Fibroblast of villous mesenchyme (primary cell): ENCODE measurements at regions not wholly inside any gene's neighbourhood (a gene's known extent, or its start where the extent isn't known, plus 50 kb on each side); places are given as distances from the start of the nearest gene placed in this dataset.
A peak's percentile ranks its signal among the peaks of the same experiment; 100 is the strongest.
"Not testable (repeated sequence)": the region's sequence is repeated elsewhere in the genome, so short reads cannot be mapped to it uniquely, and the experiment has no call there.

Experiments used
- DNase-seq: peaks from one replicate; pipeline ENCODE4 v3.0.0-alpha.2; 2010; ENCODE audit warnings: low read depth
- H3K4me3 ChIP-seq: 2 replicates; pipeline ENCODE4 v1.5.1; 2011; ENCODE audit warnings: low read depth, mild to moderate bottlenecking, low read length
- TF ChIP-seq, protein P1 (sequence below): IDR thresholded peaks from 2 replicates; pipeline ENCODE4 v1.5.1; 2012; ENCODE audit warnings: low read depth, mild to moderate bottlenecking, low read length; ENCODE audit not compliant: insufficient read depth

DNA sequence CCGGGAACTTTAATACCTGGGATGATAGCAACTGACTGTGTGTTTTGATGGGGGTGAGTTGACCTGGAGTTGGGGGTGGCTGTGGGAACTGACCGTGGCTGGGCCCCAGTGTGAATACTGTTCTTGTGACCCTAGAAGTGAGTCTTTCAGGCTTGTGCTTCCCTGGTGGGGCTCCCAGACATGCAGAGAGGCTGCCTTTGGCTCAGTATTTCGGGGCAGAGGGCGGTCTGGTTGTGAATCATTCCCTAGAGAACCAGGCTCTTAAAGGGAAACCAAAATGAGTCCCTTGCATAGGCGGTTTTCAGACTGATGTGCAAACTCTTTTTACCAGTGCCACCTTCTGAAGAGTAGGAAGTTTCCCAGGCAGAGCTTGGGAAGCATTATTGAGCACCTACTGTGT, 132.1 kb downstream of the MACROH2A1 start:
- H3K4me3 ChIP-seq = no peak overlapping the region
- DNase-seq = peak; percentile 74
- TF ChIP-seq, protein P1, sequence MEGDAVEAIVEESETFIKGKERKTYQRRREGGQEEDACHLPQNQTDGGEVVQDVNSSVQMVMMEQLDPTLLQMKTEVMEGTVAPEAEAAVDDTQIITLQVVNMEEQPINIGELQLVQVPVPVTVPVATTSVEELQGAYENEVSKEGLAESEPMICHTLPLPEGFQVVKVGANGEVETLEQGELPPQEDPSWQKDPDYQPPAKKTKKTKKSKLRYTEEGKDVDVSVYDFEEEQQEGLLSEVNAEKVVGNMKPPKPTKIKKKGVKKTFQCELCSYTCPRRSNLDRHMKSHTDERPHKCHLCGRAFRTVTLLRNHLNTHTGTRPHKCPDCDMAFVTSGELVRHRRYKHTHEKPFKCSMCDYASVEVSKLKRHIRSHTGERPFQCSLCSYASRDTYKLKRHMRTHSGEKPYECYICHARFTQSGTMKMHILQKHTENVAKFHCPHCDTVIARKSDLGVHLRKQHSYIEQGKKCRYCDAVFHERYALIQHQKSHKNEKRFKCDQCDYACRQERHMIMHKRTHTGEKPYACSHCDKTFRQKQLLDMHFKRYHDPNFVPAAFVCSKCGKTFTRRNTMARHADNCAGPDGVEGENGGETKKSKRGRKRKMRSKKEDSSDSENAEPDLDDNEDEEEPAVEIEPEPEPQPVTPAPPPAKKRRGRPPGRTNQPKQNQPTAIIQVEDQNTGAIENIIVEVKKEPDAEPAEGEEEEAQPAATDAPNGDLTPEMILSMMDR = no peak

DNA sequence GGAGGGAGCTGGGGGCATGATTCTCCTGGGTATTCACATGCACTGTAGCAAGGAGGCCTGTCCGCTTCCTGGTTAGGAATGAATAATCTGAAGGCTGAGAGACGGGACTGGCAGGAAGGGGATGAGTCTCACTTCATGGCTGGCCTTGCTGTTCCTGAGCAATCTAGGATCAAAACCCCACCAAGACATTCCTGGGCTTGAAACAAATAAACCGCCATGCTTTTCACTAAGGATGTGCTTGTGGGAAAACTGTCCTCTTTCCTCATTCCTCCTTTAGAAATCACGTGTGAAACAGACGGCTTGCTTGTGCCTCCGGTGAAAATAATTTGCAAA, 132.8 kb downstream of the MACROH2A1 start:
- no peak overlapping the region for H3K4me3 ChIP-seq
- DNase-seq = peak; percentile 41
- TF ChIP-seq, protein P1 = no peak

DNA sequence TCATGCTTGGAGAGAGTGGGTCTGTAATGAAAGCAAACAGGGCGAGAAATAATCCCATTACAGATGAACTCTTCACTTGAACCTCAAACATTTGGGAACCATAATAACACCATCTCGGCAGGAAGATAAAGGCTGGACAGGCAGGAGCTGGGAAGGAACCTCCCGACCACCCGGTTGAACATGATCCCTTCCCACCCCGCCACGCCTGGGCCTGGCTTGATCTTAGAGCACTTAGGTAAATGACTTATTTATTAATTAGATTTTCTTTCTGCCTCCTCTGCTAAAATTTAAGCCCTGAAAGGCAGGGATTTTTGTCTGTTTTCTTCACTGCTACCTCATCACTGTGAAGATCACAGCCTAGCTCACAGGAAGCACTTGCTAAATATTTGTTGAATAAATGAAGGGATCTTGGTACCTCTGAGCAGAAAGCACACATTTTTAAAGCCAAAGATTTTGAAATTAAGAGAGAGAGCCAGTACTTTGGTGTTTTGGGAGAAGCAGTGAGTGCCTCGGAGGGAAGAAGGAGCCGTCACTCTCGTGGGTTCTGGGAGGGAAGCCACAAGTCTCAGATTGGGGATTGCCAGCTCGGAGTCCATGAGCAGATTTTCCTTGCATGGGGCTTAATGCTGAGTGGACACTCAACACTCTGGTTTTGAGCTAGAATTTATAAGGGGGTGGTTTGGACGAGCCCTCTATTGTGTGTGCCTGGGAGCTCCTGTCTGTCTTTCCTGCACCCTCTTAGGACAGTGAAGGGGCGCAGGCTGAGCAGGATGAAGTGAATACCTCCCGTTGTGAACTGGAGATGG, 133.3 kb downstream of the MACROH2A1 start:
- TF ChIP-seq, protein P1 = no peak
- H3K4me3 ChIP-seq = no peak overlapping the region
- DNase-seq = no peak

DNA sequence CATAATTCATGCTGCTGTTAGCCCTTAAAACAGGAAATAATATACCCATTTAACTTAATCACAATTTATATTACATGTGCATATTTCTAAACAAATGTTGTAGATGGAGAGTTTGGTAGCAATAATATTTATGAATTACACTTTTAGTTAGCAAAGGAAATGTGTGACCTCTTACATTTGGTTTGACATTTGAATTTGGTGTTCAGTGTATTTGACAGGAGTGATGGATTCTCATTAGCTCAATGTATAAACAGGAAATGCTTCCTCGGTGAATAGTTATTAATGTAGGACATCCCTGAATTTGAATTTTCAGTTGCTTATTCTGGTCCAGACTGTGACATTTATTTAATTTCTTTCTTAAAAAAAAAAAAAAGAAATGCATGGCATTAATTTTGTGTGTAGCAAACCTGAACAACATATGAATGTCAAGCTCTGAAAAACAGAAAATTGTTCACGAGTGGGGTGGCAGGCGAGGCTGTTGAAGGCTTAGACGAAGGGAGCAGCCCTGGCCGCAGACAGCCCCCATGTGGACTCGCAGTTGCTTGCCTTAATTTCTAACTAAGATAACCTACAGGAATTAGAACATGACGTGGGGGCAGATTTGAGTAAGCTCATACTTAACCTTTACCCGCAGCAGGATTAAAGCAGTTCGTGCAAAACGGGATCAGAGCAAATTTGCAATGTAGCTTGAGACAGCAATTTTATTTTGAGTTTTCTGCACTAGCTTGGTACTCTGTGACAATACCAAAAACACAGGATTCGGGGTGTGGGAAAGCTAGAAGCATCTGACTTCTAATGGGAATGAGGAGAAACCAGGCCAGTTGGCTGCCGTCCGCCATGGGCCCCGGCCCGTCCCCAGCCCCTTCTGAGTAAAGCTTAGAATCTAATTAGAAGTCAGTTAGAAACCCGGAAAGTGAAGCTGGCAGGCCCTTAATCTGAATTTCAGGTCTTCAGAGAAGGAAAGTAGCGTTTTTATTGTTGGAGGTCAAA, 134.3 kb downstream of the MACROH2A1 start:
- TF ChIP-seq, protein P1 = peak; percentile 14
- H3K4me3 ChIP-seq = no peak overlapping the region
- peak; percentile 92 for DNase-seq

DNA sequence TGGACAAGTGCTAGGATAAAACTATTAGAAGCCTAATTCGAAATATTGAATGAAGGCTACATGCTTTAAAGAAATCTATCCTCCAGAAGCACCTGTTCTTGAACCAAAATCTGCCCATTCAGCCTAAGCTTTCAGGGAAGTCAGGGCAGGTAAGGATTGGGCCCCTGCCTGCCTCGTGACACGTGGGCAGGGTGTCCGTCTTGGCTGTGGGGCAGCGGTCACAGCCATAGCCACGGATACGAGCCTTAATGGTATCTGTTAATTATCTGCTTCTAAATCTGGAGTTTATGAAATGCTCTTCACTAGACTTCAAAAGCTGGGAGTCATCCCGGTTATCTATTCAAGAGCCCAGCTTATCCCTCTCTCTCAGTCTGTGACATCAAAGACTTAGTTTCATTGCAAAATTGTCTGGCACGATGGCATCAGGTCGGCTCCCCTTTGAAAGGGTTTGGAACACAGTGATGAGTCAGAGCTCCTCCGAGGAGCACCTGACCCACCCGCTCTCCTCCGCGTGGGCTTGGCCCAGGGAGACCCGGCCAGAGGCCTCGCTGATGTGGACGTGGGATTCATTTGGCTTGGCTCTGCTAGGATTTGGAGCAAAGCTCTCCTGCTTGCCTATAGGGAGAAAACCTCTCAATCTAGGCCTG, 135.9 kb downstream of the MACROH2A1 start:
- no peak overlapping the region for H3K4me3 ChIP-seq
- DNase-seq = peak; percentile 81
- TF ChIP-seq, protein P1 = no peak

DNA sequence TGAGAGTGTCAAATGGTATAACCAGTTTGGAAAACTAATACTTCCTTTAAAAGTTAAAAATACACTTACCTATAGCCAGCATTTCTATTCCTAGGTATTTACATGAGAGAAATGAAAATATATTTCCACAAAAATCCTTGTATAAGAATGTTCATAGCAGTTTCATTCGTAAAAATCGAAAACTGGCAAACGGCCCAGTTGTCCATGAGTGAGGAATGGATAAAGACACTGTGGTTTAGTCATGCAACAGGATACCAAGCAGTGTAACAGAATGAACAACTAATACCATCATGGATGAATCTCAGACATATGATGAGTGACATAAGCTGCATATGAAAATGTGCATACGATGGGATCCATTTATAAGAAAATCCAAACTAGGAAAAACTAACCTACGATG, 136.7 kb downstream of the MACROH2A1 start:
- DNase-seq = no peak
- TF ChIP-seq, protein P1 = no peak
- H3K4me3 ChIP-seq = no peak overlapping the region

DNA sequence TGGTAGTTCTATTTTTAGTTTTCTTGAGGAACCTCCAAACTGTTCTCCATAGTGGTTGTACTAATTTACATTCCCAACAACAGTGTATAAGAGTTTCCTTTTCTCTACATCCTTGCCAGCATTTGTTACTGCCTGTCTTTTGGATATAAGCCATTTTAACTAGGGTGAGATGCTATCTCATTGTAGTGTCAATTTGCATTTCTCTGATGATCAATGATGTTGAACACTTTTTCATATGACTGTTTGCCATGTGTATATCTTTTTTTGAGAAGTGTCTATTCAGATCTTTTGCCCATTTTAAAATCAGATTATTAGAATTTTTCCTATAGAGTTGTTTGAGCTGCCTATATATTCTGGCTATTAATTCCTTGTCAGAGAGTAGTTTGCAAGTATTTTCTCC, 138.9 kb downstream of the MACROH2A1 start:
- not testable (repeated sequence) for DNase-seq, H3K4me3 ChIP-seq
